ENCODE measurements at regions not wholly inside any gene's neighbourhood (a gene's known extent, or its start where the extent isn't known, plus 50 kb on each side); places are given as distances from the start of the nearest gene placed in this dataset.

DNA sequence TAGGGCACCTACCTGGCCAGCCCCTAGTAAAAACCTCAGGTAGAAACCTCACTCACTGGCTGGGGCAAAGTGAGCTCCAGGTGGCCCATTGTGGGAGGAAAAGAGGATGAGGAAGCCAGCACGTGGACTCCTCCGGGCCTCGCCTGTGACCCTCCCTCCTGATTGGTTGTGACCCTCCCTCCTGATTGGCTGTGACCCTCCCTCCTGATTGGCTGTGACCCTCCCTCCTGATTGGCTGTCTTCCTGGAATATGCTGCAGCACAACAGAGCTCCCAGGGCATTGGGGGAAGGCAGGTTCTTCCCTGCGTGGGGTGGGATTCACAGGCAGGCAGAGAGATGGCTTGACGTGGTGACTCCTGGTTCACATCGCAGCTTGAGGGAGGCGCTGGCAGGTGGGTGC lies 343.0 kb downstream of the GLRX3 start:
- TF ChIP-seq FOXA1 (IDR thresholded peaks at IDR 0.05): no peak
- TF ChIP-seq FOXM1 (IDR thresholded peaks at IDR 0.05; ENCODE audit: borderline replicate concordance): no peak
- TF ChIP-seq SUZ12 (IDR thresholded peaks at IDR 0.05): no peak
- TF ChIP-seq, protein P1, sequence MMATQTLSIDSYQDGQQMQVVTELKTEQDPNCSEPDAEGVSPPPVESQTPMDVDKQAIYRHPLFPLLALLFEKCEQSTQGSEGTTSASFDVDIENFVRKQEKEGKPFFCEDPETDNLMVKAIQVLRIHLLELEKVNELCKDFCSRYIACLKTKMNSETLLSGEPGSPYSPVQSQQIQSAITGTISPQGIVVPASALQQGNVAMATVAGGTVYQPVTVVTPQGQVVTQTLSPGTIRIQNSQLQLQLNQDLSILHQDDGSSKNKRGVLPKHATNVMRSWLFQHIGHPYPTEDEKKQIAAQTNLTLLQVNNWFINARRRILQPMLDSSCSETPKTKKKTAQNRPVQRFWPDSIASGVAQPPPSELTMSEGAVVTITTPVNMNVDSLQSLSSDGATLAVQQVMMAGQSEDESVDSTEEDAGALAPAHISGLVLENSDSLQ (IDR thresholded peaks at IDR 0.05): no peak
- no peak for TF ChIP-seq TARDBP (IDR thresholded peaks at IDR 0.05)
- TF ChIP-seq NFRKB (IDR thresholded peaks at IDR 0.05): no peak
- TF ChIP-seq ZNF384 (IDR thresholded peaks at IDR 0.05): no peak

All from HEK293T (cell line).